LNCaP clone FGC (cell line): ENCODE measurements at regions not wholly inside any gene's neighbourhood (a gene's known extent, or its start where the extent isn't known, plus 50 kb on each side); places are given as distances from the start of the nearest gene placed in this dataset.

ENCODE experiments used
- DNase-seq: peaks from one replicate; pipeline ENCODE4 v3.0.0-alpha.2; 2011; ENCODE audit warnings: low read depth
- H3K4me3 ChIP-seq: 2 replicates; pipeline ENCODE4 v1.5.1; 2011; ENCODE audit warnings: mild to moderate bottlenecking, low read depth, low read length, control low read depth
- CTCF ChIP-seq: IDR thresholded peaks from 2 replicates; pipeline ENCODE4 v1.5.1; 2012; ENCODE audit warnings: mild to moderate bottlenecking; ENCODE audit not compliant: control insufficient read depth, insufficient read depth; ENCODE audit errors: extremely low read depth

GRCh38 chr1:97013136-97013535 is 291.6 kb downstream of the PTBP2 start:
- TF ChIP-seq CTCF = no peak

DNA sequence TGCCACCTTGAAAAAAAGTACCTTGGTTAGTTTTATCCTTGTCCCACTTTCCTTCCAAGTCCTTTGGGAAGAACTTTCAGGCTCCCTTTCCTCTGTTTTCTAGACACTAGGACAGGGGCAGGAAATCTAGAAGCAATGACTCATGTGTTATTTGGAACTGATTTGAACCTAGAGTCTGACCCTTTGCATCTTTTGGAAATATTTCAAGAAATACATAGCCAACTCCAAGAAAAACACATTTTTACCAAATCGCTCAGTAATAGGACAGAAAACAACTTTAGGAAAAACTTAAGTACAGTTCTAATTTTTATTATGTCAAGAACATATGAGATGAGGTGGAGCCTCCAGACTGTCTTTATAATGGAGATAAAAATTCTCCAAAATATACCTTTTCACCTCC is 292.4 kb downstream of the PTBP2 start:
- DNase-seq = no peak
- no peak for TF ChIP-seq CTCF
- H3K4me3 ChIP-seq = no peak overlapping the region

More at GRCh38 chr1:97013136-97013535, 291.6 kb downstream of the PTBP2 start:
- no peak overlapping the region for H3K4me3 ChIP-seq
- no peak for DNase-seq

DNA sequence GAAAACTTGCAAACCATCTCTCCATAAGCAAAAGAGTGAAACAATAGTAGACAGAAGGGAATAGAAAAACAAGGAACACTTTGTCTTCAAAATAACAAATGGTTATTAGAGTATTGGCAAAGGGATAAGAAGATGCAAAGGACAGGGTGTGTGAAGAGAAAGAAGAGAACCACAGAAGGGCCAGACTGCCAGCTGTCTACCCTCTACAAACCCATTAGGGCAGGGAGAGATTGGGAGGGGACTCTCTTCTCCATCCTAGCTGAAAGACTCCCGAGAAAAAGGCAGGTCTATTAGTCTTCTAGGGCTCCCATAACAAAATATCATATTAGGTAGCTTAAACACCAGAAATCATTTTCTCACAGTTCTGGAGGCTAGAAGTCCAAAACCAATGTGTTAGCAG is 292.8 kb downstream of the PTBP2 start:
- H3K4me3 ChIP-seq = no peak overlapping the region
- TF ChIP-seq CTCF = no peak
- no peak for DNase-seq

- TF ChIP-seq CTCF = no peak
- H3K4me3 ChIP-seq = no peak overlapping the region
- DNase-seq = peak; percentile 6
Observed at GRCh38 chr1:97017895-97018294, 296.3 kb downstream of the PTBP2 start.
